Mesendoderm (in vitro differentiated cells): ENCODE measurements at regions not wholly inside any gene's neighbourhood (a gene's known extent, or its start where the extent isn't known, plus 50 kb on each side); places are given as distances from the start of the nearest gene placed in this dataset.

Experiments used
- DNase-seq: peaks from one replicate; pipeline ENCODE4 v3.0.0; 2013
- H2AK5ac ChIP-seq: 2 replicates; pipeline ENCODE4 v1.6.1; 2013; ENCODE audit warnings: low read length, inconsistent platforms
- H2BK120ac ChIP-seq: 2 replicates; pipeline ENCODE4 v1.6.1; 2013; ENCODE audit warnings: low read depth, mild to moderate bottlenecking, low read length, moderate library complexity, mixed read lengths
- H2BK15ac ChIP-seq: replicated peaks from 2 replicates; pipeline ENCODE4 v1.6.1; 2013; ENCODE audit warnings: low read depth, mild to moderate bottlenecking, moderate library complexity
- H2BK5ac ChIP-seq: 2 replicates; pipeline ENCODE4 v1.6.1; 2013; ENCODE audit warnings: low read length, inconsistent platforms
- H3K18ac ChIP-seq: 2 replicates; pipeline ENCODE4 v1.6.1; 2013; ENCODE audit warnings: mild to moderate bottlenecking, low read length, mixed read lengths
- H3K23ac ChIP-seq: one replicate; pipeline ENCODE4 v1.6.1; 2013; ENCODE audit warnings: low read length
- H3K27ac ChIP-seq: 2 replicates; pipeline ENCODE4 v1.5.1; 2013; ENCODE audit warnings: low read depth, mild to moderate bottlenecking, inconsistent platforms, low read length, moderate library complexity
- H3K27me3 ChIP-seq: 2 replicates; pipeline ENCODE4 v1.6.1; 2013; ENCODE audit warnings: low read length, control low read depth, mild to moderate bottlenecking, inconsistent platforms; ENCODE audit not compliant: insufficient read depth, poor library complexity
- H3K36me3 ChIP-seq: 2 replicates; pipeline ENCODE4 v1.6.1; 2013; ENCODE audit warnings: low read length, inconsistent platforms; ENCODE audit not compliant: control insufficient read depth, insufficient read depth
- H3K4ac ChIP-seq: one replicate; pipeline ENCODE4 v1.6.1; 2013; ENCODE audit warnings: low read depth, mild to moderate bottlenecking, low read length, moderate library complexity
- H3K4me1 ChIP-seq: 2 replicates; pipeline ENCODE4 v1.6.1; 2013; ENCODE audit warnings: low read depth, low read length, inconsistent platforms; ENCODE audit not compliant: control insufficient read depth
- H3K4me2 ChIP-seq: 2 replicates; pipeline ENCODE4 v1.6.1; 2013; ENCODE audit warnings: low read length
- H3K4me3 ChIP-seq: 2 replicates; pipeline ENCODE4 v1.5.1; 2013; ENCODE audit warnings: mild to moderate bottlenecking, low read length
- H3K56ac ChIP-seq: one replicate; pipeline ENCODE4 v1.6.1; 2013; ENCODE audit warnings: low read length
- H3K79me1 ChIP-seq: 2 replicates; pipeline ENCODE4 v1.6.1; 2013; ENCODE audit warnings: low read length, inconsistent platforms
- H3K79me2 ChIP-seq: 2 replicates; pipeline ENCODE4 v1.6.1; 2013; ENCODE audit warnings: mild to moderate bottlenecking, low read length; ENCODE audit not compliant: control insufficient read depth, insufficient read depth
- H3K9ac ChIP-seq: 2 replicates; pipeline ENCODE4 v1.6.1; 2013; ENCODE audit warnings: low read length, inconsistent platforms
- H4K5ac ChIP-seq: one replicate; pipeline ENCODE4 v1.6.1; 2013; ENCODE audit warnings: low read length
- H4K8ac ChIP-seq: one replicate; pipeline ENCODE4 v1.6.1; 2013; ENCODE audit warnings: low read depth, mild to moderate bottlenecking, control low read depth, low read length, moderate library complexity
- WGBS: extraction: QIAGEN DNeasy Blood & Tissue Kit; methylation state at CpG from one replicate; pipeline ENCODE4 v1.1.7; 2013; ENCODE audit warnings: low lambda C conversion rate, missing lambda C conversion rate; ENCODE audit not compliant: insufficient coverage; ENCODE audit errors: extremely low coverage; 5-methylcytosine and 5-hydroxymethylcytosine counted together

GRCh38 chr2:115942800-115943199 lies 1500.4 kb downstream of the DPP10 start:
- no peak for DNase-seq
- no peak overlapping the region for H2BK15ac ChIP-seq
- H3K18ac ChIP-seq = no peak overlapping the region
- H3K4ac ChIP-seq = no peak overlapping the region
- no peaks in the 10 kb centered on the region for H3K79me1 ChIP-seq
- H3K4me3 ChIP-seq = no peak overlapping the region
- H3K27me3 ChIP-seq = no peaks in the 10 kb centered on the region
- H3K9ac ChIP-seq = no peak overlapping the region
- H3K27ac ChIP-seq = no peak overlapping the region
- no peak overlapping the region for H2AK5ac ChIP-seq
- no peak overlapping the region for H2BK120ac ChIP-seq
- H4K8ac ChIP-seq = no peak overlapping the region
- H4K5ac ChIP-seq = no peak overlapping the region
- no peaks in the 10 kb centered on the region for H3K36me3 ChIP-seq
- H3K4me1 ChIP-seq = peaks cover 2% of the 10 kb centered on the region
- H3K23ac ChIP-seq = no peak overlapping the region
- H3K79me2 ChIP-seq = no peaks in the 10 kb centered on the region
- H3K56ac ChIP-seq = no peak overlapping the region
- WGBS = no CpG with 5 or more reads among the region's 5 CpGs
- H3K4me2 ChIP-seq = no peak overlapping the region
- no peak overlapping the region for H2BK5ac ChIP-seq

- Histone ChIP-seq H3K27ac (no peak overlapping the region), H3K79me1 (no peaks in the 10 kb centered on the region), H3K4me1 (no peaks in the 10 kb centered on the region), H4K5ac (no peak overlapping the region), H2AK5ac (no peak overlapping the region), H3K9ac (no peak overlapping the region), H3K23ac (no peak overlapping the region), H2BK15ac (no peak overlapping the region), H3K27me3 (no peaks in the 10 kb centered on the region), H2BK120ac (no peak overlapping the region), H2BK5ac (no peak overlapping the region), H3K4me2 (no peak overlapping the region), H4K8ac (no peak overlapping the region), H3K4ac (no peak overlapping the region), H3K56ac (no peak overlapping the region), H3K36me3 (no peaks in the 10 kb centered on the region), H3K79me2 (no peaks in the 10 kb centered on the region), H3K18ac (no peak overlapping the region), H3K4me3 (no peak overlapping the region)
- DNase-seq = no peak
- no CpG with 5 or more reads among the region's 1 CpG for WGBS
Observed at GRCh38 chr2:115946341-115946740, 1503.9 kb downstream of the DPP10 start.

GRCh38 chr2:115946891-115947290 lies 1504.5 kb downstream of the DPP10 start:
- H3K27me3 ChIP-seq = no peaks in the 10 kb centered on the region
- H3K9ac ChIP-seq = no peak overlapping the region
- H3K4me1 ChIP-seq = no peaks in the 10 kb centered on the region
- WGBS = no CpG with 5 or more reads among the region's 2 CpGs
- H3K4me3 ChIP-seq = no peak overlapping the region
- no peak for DNase-seq
- H4K5ac ChIP-seq = no peak overlapping the region
- H2BK15ac ChIP-seq = no peak overlapping the region
- no peak overlapping the region for H3K18ac ChIP-seq
- H2AK5ac ChIP-seq = no peak overlapping the region
- H2BK5ac ChIP-seq = no peak overlapping the region
- no peak overlapping the region for H3K4me2 ChIP-seq
- H3K79me2 ChIP-seq = no peaks in the 10 kb centered on the region
- H3K56ac ChIP-seq = no peak overlapping the region
- no peaks in the 10 kb centered on the region for H3K36me3 ChIP-seq
- H3K4ac ChIP-seq = no peak overlapping the region
- no peak overlapping the region for H3K23ac ChIP-seq
- H3K79me1 ChIP-seq = no peaks in the 10 kb centered on the region
- H2BK120ac ChIP-seq = no peak overlapping the region
- no peak overlapping the region for H4K8ac ChIP-seq
- H3K27ac ChIP-seq = no peak overlapping the region

- no peak overlapping the region for H3K4me2 ChIP-seq
- no peak overlapping the region for H4K8ac ChIP-seq
- peak overlapping the region; percentile 91 for H3K4ac ChIP-seq
- H3K23ac ChIP-seq = no peak overlapping the region
- H3K4me3 ChIP-seq = no peak overlapping the region
- DNase-seq = peak; percentile 70
- H4K5ac ChIP-seq = no peak overlapping the region
- H3K56ac ChIP-seq = no peak overlapping the region
- no peak overlapping the region for H2BK5ac ChIP-seq
- H3K79me2 ChIP-seq = no peaks in the 10 kb centered on the region
- H3K18ac ChIP-seq = peak overlapping the region; percentile 11
- H3K79me1 ChIP-seq = no peaks in the 10 kb centered on the region
- no peak overlapping the region for H2AK5ac ChIP-seq
- peak overlapping the region; percentile 31 for H2BK120ac ChIP-seq
- H3K27me3 ChIP-seq = no peaks in the 10 kb centered on the region
- no peak overlapping the region for H3K27ac ChIP-seq
- H3K9ac ChIP-seq = no peak overlapping the region
- no peaks in the 10 kb centered on the region for H3K4me1 ChIP-seq
- no peak overlapping the region for H2BK15ac ChIP-seq
- no peaks in the 10 kb centered on the region for H3K36me3 ChIP-seq
- WGBS = no CpG with 5 or more reads among the region's 1 CpG
Observed at GRCh38 chr2:115976916-115977315, 1534.5 kb downstream of the DPP10 start.

- no peaks in the 10 kb centered on the region for H3K4me1 ChIP-seq
- no peak overlapping the region for H4K8ac ChIP-seq
- WGBS = no CpG with 5 or more reads among the region's 4 CpGs
Observed at GRCh38 chr2:115999039-115999438, 1556.6 kb downstream of the DPP10 start.

GRCh38 chr2:116023026-116023425 lies 1580.6 kb downstream of the DPP10 start:
- no peak overlapping the region for H4K5ac ChIP-seq
- no CpG with 5 or more reads among the region's 2 CpGs for WGBS
- H3K4ac ChIP-seq = no peak overlapping the region
- no peak overlapping the region for H3K9ac ChIP-seq
- DNase-seq = peak; percentile 70
- no peak overlapping the region for H2BK5ac ChIP-seq
- no peak overlapping the region for H2BK120ac ChIP-seq
- no peak overlapping the region for H3K18ac ChIP-seq
- H3K36me3 ChIP-seq = no peaks in the 10 kb centered on the region
- H3K4me1 ChIP-seq = no peaks in the 10 kb centered on the region
- no peak overlapping the region for H3K56ac ChIP-seq
- no peak overlapping the region for H3K23ac ChIP-seq
- no peak overlapping the region for H3K27ac ChIP-seq
- H3K79me1 ChIP-seq = no peaks in the 10 kb centered on the region
- H2AK5ac ChIP-seq = no peak overlapping the region
- H4K8ac ChIP-seq = no peak overlapping the region
- no peaks in the 10 kb centered on the region for H3K27me3 ChIP-seq
- no peak overlapping the region for H3K4me3 ChIP-seq
- no peak overlapping the region for H2BK15ac ChIP-seq
- H3K4me2 ChIP-seq = no peak overlapping the region
- no peaks in the 10 kb centered on the region for H3K79me2 ChIP-seq

More at GRCh38 chr2:115999039-115999438, 1556.6 kb downstream of the DPP10 start:
- no peak overlapping the region for H3K18ac ChIP-seq
- no peaks in the 10 kb centered on the region for H3K36me3 ChIP-seq
- H2BK15ac ChIP-seq = no peak overlapping the region
- H2BK5ac ChIP-seq = no peak overlapping the region
- no peak overlapping the region for H2BK120ac ChIP-seq
- H2AK5ac ChIP-seq = no peak overlapping the region
- H3K23ac ChIP-seq = no peak overlapping the region
- no peak overlapping the region for H3K9ac ChIP-seq
- H3K4me3 ChIP-seq = no peak overlapping the region
- H4K5ac ChIP-seq = no peak overlapping the region
- H3K4me2 ChIP-seq = no peak overlapping the region
- no peak overlapping the region for H3K27ac ChIP-seq
- H3K56ac ChIP-seq = no peak overlapping the region
- H3K79me1 ChIP-seq = no peaks in the 10 kb centered on the region
- H3K79me2 ChIP-seq = no peaks in the 10 kb centered on the region
- H3K4ac ChIP-seq = no peak overlapping the region
- H3K27me3 ChIP-seq = no peaks in the 10 kb centered on the region
- DNase-seq = no peak
